Pulmonary artery endothelial cell (primary cell): ENCODE measurements at regions not wholly inside any gene's neighbourhood (a gene's known extent, or its start where the extent isn't known, plus 50 kb on each side); places are given as distances from the start of the nearest gene placed in this dataset.

Experiments
- DNase-seq: peaks from one replicate; pipeline ENCODE4 v3.0.0-alpha.2; 2011; ENCODE audit warnings: low read depth, low spot score

GRCh38 chr7:123401295-123401694 lies 133.1 kb downstream of the IQUB start:
- no peak for DNase-seq

GRCh38 chr7:123400196-123400595 lies 134.2 kb downstream of the IQUB start:
- DNase-seq: no peak

GRCh38 chr7:123398921-123399320 lies 135.5 kb downstream of the IQUB start:
- no peak for DNase-seq

- no peak for DNase-seq
These were observed 136.6 kb downstream of the IQUB start for GRCh38 chr7:123397746-123398338.

- no peak for DNase-seq
These were observed 140.8 kb downstream of the IQUB start for GRCh38 chr7:123393623-123394022.

GRCh38 chr7:123372368-123372767 lies 162.0 kb downstream of the IQUB start:
- no peak for DNase-seq

- DNase-seq: peak; percentile 11
These were observed 166.8 kb downstream of the IQUB start for GRCh38 chr7:123367484-123368122.

GRCh38 chr7:123367031-123367430 lies 167.3 kb upstream of the SLC13A1 start:
- DNase-seq: no peak

GRCh38 chr7:123366626-123367025 lies 166.9 kb upstream of the SLC13A1 start:
- DNase-seq: no peak

- DNase-seq: no peak
These were observed 160.9 kb upstream of the SLC13A1 start for GRCh38 chr7:123360631-123361030.

GRCh38 chr7:123355576-123356190 lies 155.9 kb upstream of the SLC13A1 start:
- DNase-seq: no peak

GRCh38 chr7:123352973-123353372 lies 153.2 kb upstream of the SLC13A1 start:
- DNase-seq: no peak

GRCh38 chr7:123351516-123352505 lies 152.0 kb upstream of the SLC13A1 start:
- DNase-seq: no peak

- DNase-seq: no peak
These were observed 151.3 kb upstream of the SLC13A1 start for GRCh38 chr7:123351027-123351426.

- DNase-seq: no peak
These were observed 148.9 kb upstream of the SLC13A1 start for GRCh38 chr7:123348690-123349089.

GRCh38 chr7:123346766-123347165 lies 147.0 kb upstream of the SLC13A1 start:
- DNase-seq: no peak

GRCh38 chr7:123343611-123344010 lies 143.8 kb upstream of the SLC13A1 start:
- DNase-seq: no peak

GRCh38 chr7:123341102-123341501 lies 141.3 kb upstream of the SLC13A1 start:
- no peak for DNase-seq

GRCh38 chr7:123338688-123339087 lies 138.9 kb upstream of the SLC13A1 start:
- no peak for DNase-seq

GRCh38 chr7:123329988-123330643 lies 130.3 kb upstream of the SLC13A1 start:
- DNase-seq: no peak

GRCh38 chr7:123327661-123328060 lies 127.9 kb upstream of the SLC13A1 start:
- DNase-seq: no peak
